ENCODE measurements at regions not wholly inside any gene's neighbourhood (a gene's known extent, or its start where the extent isn't known, plus 50 kb on each side); places are given as distances from the start of the nearest gene placed in this dataset.
"Not testable (repeated sequence)": the region's sequence is repeated elsewhere in the genome, so short reads cannot be mapped to it uniquely, and the experiment has no call there.

GRCh38 chr6:3913958-3914337 lies 64.8 kb downstream of the FAM50B start:
- H3K4me3 ChIP-seq (ENCODE audit: control insufficient read depth, low read depth, low read length): no peak overlapping the region
- no peak for DNase-seq (ENCODE audit: low read depth)
- no peak for TF ChIP-seq CTCF (IDR thresholded peaks at IDR 0.05; ENCODE audit: control insufficient read depth, insufficient read depth, low read depth, low read length, missing control alignments)

GRCh38 chr6:3915076-3915791 lies 66.1 kb downstream of the FAM50B start:
- no peak for DNase-seq (ENCODE audit: low read depth)
- H3K4me3 ChIP-seq (ENCODE audit: control insufficient read depth, low read depth, low read length): no peak overlapping the region
- TF ChIP-seq CTCF (IDR thresholded peaks at IDR 0.05; ENCODE audit: control insufficient read depth, insufficient read depth, low read depth, low read length, missing control alignments): no peak

DNA sequence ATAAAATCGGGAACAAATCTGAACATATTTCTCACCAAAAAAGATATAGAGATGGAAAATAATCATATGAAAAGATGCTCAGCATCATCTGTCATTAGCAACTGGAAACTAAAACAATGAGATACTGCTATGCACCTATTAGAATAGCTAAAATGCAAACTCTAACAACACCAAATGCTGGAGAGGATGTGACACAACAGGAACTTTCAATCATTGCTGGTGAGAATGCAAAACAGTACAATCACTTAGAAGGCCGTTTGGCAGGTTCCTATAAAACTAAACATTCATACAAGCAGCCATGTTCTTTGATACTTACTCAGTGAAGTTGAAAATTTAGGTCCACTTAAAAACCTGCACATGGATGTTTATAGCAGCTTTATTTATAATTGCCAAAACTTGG lies 67.0 kb downstream of the FAM50B start:
- no peak for DNase-seq (ENCODE audit: low read depth)
- TF ChIP-seq CTCF (IDR thresholded peaks at IDR 0.05; ENCODE audit: control insufficient read depth, insufficient read depth, low read depth, low read length, missing control alignments): no peak
- no peak overlapping the region for H3K4me3 ChIP-seq (ENCODE audit: control insufficient read depth, low read depth, low read length)

DNA sequence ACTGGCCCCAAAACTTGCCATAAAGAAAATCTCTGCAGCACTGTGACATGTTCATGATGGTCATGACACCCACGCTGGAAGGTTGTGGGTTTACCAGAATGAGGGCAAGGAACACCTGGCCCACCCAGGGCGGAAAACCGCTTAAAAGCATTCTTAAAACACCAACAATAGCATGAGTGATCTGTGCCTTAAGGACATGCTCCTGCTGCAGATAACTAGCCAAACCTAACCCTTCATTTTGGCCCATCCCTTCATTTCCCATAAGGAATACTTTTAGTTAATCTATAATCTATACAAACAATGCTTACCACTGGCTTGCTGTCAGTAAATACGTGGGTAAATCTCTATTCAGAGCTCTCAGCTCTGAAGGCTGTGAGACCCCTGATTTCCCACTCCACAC lies 67.6 kb downstream of the FAM50B start:
- not testable (repeated sequence) for DNase-seq (ENCODE audit: low read depth)

GRCh38 chr6:3918469-3918868 lies 69.3 kb downstream of the FAM50B start:
- TF ChIP-seq CTCF (IDR thresholded peaks at IDR 0.05; ENCODE audit: control insufficient read depth, insufficient read depth, low read depth, low read length, missing control alignments): no peak
- no peak overlapping the region for H3K4me3 ChIP-seq (ENCODE audit: control insufficient read depth, low read depth, low read length)
- DNase-seq (ENCODE audit: low read depth): no peak

More for the DNA sequence above, 67.6 kb downstream of the FAM50B start:
- not testable (repeated sequence) for H3K4me3 ChIP-seq (ENCODE audit: control insufficient read depth, low read depth, low read length)

DNA sequence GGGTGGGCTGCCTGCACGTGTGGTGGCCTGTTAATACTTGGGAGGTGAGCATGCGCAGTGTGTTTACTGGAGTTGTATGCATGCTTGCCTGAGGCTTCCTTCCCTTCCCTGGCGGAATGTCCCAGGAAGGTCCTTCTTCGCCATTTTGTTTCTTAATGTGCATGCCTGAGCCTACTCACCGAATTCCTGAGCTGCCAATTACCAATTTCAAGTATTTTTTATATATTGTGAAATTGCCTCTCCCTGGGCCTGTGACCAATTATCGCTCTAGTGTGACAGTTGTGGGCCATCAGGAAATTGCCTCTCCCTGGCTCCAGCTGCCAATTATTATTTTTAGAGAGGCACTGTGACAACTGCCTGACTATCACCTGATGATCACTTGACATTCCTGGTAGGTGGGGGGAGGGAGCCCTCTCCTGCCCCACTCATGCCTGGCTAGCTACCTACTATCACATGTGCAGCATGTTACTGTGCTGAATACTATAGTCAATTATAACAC lies 70.0 kb downstream of the FAM50B start:
- DNase-seq (ENCODE audit: low read depth): peak; percentile 71
- H3K4me3 ChIP-seq (ENCODE audit: control insufficient read depth, low read depth, low read length): no peak overlapping the region
- no peak for TF ChIP-seq CTCF (IDR thresholded peaks at IDR 0.05; ENCODE audit: control insufficient read depth, insufficient read depth, low read depth, low read length, missing control alignments)

DNA sequence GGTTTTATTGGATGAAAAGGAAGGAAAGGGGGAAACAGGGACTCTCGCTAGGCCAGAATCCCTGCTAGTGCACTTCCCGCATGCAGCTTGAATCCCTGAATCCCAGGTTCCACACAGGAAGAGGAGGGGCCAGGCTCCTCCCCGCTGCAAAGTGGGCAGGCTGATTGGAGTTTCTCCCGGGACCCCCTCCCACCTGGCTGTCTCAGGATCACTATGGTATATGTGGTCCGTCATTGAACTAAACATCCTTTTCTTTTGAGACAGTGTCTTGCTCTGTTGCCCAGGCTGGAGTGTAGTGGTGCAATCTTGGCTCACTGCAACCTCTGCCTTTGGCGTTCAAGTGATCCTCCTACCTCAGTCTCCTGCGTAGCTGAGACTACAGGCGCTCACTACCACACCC lies 70.7 kb downstream of the FAM50B start:
- no peak for TF ChIP-seq CTCF (IDR thresholded peaks at IDR 0.05; ENCODE audit: control insufficient read depth, insufficient read depth, low read depth, low read length, missing control alignments)
- no peak overlapping the region for H3K4me3 ChIP-seq (ENCODE audit: control insufficient read depth, low read depth, low read length)
- no peak for DNase-seq (ENCODE audit: low read depth)
